Embryonic facial prominence (tissue), 1 donor: ENCODE measurements at regions not wholly inside any gene's neighbourhood (a gene's known extent, or its start where the extent isn't known, plus 50 kb on each side); places are given as distances from the start of the nearest gene placed in this dataset.
A peak's percentile ranks its signal among the peaks of the same experiment; 100 is the strongest.
"Not testable (repeated sequence)": the region's sequence is repeated elsewhere in the genome, so short reads cannot be mapped to it uniquely, and the experiment has no call there.

Experiments
- DNase-seq: peaks from one replicate; pipeline ENCODE4 v3.0.0-alpha.2; 2016; ENCODE audit errors: extremely low spot score

DNA sequence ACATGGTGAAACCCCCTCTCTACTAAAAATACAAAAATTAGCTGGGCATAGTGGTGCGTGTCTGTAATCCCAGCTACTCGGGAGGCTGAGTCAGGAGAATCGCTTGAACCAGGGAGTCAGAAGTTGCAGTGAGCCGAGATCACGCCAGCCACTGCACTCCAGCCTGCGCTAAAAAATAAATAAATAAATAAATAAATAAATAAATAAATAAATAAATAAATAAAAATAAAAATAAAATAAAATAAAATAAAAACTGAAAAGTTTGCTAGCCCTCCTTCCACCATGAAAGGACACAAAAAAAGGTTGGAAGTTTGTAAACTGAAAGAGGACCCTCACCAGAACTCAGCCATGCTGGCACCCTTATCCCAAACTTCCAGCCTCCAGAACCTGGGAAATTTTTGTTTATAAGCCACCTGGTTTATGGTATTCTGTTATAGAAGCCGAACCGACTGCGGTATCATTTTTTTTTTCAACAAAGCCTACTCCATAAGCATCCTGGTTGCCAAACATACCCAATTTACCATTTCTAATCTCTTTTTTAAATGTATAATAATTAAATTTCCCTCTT is 448.2 kb downstream of the SEMA3D start:
- DNase-seq, result no peak

GRCh38 chr7:84735677-84736076 is 451.2 kb downstream of the SEMA3D start:
- DNase-seq, result no peak

- no peak for DNase-seq
Observed at GRCh38 chr7:84735011-84735410, 451.8 kb downstream of the SEMA3D start.

DNA sequence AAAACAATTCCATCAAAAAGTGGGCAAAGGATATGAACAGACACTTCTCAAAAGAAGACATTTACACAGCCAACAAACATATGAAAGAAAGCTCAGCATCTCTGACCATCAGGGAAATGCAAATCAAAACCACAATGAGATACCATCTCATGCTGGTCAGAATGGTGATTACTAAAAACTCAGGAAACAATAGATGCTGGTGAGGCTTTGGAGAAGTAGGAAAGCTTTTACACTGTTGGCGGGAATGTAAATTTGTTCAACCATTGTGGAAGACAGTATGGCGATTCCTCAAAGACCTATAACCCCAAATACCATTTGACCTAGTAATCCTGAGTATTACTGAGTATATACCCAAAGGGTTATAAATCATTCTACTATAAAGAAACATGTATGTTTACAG is 452.9 kb downstream of the SEMA3D start:
- DNase-seq, result not testable (repeated sequence)

DNA sequence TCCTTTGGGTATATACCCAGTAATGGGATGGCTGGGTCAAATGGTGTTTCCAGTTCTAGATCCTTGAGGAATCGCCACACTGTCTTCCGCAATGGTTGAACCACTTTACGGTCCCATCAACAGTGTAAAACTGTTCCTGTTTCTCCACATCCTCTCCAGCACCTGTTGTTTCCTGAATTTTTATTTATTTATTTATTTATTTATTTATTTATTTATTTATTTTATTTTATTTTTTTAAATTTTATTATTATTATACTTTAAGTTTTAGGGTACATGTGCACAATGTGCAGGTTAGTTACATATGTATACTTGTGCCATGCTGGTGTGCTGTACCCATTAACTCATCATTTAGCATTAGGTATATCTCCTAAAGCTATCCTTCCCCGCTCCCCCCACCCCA is 456.0 kb downstream of the SEMA3D start:
- DNase-seq, result not testable (repeated sequence)

DNA sequence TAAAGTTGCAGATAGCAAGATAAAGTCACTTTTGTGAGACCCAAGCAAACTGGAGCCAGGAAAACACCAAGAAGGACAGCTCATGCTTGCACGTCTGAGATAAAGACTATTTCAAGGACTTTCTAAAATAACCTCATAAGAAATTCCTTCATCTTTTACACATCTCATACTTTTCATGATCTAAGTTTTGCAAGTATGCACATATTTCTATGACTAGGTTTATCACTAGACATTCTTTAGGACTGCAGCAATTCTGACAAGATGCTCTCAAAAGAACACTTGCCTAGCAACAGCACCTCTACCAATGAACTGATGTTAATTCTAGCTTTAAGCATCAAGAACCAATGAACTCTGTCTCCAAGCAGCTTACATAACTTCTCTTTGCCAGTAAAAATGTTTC is 457.6 kb downstream of the SEMA3D start:
- no peak for DNase-seq

GRCh38 chr7:84722734-84723133 is 464.1 kb downstream of the SEMA3D start:
- DNase-seq, result no peak

DNA sequence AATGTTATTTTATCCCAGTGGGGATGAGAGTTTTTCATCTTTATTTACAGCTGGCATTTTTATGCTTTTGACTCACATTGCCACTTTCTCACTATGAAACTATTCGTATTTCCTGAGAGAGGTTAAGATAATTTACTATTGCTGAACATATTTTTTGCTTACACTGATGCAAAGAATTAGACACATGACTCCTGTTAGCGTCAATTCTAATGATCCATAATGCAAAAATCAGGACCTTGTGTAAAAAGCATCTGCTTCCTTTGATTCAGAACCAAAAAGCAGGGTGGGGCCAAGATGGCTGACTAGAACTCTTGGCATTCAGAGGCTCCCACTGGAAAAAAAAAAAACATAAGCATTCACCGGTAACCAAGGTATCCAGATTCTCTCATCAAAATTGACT is 464.8 kb downstream of the SEMA3D start:
- no peak for DNase-seq

GRCh38 chr7:84720456-84721097 is 466.3 kb downstream of the SEMA3D start:
- DNase-seq, result no peak

GRCh38 chr7:84714765-84715164 is 472.1 kb downstream of the SEMA3D start:
- DNase-seq, result no peak

DNA sequence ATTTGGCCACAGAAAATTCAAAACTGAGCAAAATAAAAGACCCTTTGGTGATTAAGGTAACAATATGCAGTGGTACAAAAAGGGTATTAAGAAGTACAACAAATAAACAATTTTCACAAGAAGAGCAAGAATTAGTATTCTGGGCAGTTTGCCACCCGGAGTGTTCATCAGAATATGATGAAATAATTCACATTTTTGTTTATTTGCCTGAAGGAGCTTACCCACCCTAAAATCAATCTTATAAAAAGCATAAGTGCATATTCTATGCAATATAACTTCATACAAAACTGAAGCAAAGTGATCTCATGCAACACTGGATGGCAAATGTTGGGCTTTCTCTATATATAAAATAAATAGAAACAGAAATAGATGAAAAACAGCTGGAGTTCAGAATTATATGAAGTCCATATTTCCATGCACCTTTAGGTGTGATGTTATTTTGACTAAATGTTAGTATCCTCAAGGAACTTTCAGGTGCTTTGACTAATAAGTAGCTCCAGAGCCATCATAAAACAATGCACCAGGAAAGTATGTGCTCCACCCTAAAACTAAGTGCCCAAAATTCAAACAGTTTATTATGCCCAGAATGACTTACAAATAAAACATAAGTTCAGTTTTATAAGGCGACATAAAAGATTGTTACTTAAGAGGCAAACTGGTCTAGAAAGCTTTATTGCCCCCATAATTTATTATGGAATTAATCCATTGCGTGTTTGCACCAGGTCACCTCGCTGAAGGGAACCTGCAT is 474.3 kb downstream of the SEMA3D start:
- no peak for DNase-seq

DNA sequence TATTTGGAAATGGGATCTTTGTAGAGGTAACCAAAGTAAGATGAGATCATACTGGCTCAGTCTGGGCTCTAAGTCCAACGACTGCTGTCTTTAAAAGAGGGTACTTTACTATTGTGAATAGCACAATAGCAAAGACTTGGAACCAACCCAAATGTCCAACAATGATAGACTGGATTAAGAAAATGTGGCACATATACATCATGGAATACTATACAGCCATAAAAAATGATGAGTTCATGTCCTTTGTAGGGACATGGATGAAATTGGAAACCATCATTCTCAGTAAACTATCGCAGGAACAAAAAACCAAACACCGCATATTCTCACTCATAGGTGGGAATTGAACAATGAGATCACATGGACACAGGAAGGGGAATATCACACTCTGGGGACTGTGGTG is 476.3 kb downstream of the SEMA3D start:
- not testable (repeated sequence) for DNase-seq

- DNase-seq, result no peak
Observed at GRCh38 chr7:84705706-84706105, 481.1 kb downstream of the SEMA3D start.

DNA sequence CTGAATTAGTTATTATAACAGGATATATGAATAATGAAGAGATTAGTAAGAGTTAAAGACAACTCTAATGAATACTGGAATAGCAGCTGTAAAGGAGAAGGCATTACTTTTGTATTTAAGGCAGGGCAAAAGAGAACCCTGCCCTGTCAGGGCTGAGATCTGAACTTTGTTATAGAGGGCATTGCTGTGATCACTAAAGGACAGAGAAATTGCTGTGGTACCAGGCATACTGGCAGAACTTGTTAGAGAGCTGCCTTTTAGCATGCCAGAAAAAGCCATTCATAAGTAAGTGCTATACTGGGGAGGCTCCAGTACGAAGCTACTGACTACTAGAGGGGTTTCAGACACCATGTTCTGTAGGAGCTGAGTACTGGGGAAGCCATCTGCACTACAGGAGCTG is 481.8 kb downstream of the SEMA3D start:
- DNase-seq, result no peak

DNA sequence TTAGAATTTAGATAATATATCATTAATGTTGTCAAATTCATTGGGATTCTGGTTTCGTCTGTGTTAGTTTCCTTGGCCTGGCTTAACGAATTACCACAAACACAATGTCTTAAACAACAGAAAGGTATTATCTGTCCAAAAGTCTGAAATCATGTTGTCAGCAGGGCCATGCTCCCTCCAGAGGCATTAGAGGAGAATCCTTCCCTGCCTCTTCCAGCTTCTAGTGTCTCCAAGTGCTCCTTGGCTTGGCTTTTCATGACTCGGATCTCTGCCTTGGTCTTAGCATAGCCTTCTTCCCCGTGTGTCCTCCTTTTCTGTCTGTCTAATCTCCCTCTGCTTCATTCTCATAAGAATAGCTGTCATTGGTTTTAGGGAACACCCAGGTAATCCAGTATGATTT is 482.5 kb downstream of the SEMA3D start:
- no peak for DNase-seq

DNA sequence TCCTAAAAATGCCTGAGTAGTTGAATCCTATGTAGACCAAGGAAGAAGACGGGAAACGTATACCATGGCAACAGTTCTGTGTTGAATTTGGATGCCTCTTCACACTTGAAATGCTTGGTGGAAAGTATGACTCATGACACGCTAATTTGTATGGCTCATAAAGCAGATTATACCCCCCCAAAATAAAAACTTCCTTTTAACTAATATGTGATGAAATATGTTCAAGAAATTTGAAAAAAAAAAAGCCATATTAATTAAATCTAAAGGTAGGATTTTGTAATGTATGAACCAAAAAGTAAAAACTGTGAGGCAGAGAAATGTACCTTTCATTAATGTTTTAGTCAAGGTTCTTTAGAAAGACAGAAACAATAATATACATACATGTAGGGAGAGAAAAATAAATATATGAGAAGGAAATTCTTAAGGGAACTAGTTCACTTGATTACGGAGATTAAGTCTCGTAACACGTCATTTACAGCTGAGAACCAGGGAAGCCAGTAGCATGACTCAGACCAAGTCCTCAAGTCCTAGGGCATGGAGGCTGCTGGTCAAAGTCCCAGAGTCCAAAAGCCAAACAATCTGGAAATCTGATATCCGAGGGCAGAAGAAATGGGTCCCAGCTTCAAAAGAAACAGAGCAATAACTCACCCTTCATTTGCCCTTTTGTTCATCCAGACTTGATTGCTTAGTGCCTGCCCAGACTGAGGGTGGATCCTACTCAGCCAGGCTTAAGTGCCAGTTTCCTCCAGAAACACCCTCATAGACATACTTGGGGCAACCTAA is 485.1 kb downstream of the SEMA3D start:
- DNase-seq, result peak; percentile 27

GRCh38 chr7:84700563-84701370 is 486.1 kb downstream of the SEMA3D start:
- no peak for DNase-seq

- no peak for DNase-seq
Observed at GRCh38 chr7:84697506-84697905, 489.4 kb downstream of the SEMA3D start.

DNA sequence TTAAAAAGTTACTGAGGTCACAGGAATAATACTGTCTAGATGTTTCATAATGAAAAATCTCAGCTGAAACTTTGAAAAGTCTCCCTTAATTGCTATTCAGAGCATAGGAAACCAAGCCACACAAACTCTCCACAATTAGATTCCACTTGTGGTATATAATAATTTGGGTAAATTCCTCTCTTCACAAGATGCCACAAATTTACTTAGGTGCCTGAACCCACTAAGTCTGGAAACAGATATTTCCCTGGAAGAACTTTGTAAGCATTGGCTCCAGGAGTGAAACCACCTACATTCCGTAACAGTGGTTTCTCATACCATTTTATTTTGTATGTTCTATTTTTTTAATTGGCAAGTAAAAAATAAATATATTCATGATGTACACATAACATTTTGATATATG is 493.4 kb downstream of the SEMA3D start:
- DNase-seq, result no peak

DNA sequence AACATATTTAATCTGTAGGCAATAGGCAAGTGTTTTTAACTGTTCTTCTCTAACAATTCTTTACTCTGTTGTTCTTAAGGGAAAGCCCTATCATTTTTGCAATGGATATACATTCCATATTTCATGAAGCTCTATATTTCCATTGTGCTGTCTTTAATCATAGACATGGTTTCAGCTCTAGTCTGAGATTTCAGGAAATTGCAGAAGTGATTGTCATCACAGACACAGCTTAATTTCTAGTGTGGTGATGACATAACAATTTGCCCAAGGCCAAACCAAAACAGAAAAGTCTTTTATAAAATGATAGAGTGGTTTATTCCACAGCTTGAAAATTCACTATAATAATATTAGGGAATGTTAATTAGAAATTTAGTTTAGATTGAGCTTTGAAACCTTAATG is 494.1 kb upstream of the SEMA3A start:
- no peak for DNase-seq

- no peak for DNase-seq
Observed at GRCh38 chr7:84686373-84686772, 491.8 kb upstream of the SEMA3A start.
